Retinal pigment epithelial cell (primary cell): ENCODE measurements at regions not wholly inside any gene's neighbourhood (a gene's known extent, or its start where the extent isn't known, plus 50 kb on each side); places are given as distances from the start of the nearest gene placed in this dataset.

Experiments used
- DNase-seq: peaks from one replicate; pipeline ENCODE4 v3.0.0-alpha.2; 2010; ENCODE audit warnings: low read depth
- H3K4me3 ChIP-seq: 2 replicates; pipeline ENCODE4 v1.5.1; 2011; ENCODE audit warnings: mild to moderate bottlenecking, low read length, control low read depth, moderate library complexity
- TF ChIP-seq, protein P1 (sequence below): conservative IDR thresholded peaks from 2 replicates; pipeline ENCODE4 v1.5.1; 2011; ENCODE audit warnings: low read depth, low read length, control low read depth, inconsistent platforms

DNA sequence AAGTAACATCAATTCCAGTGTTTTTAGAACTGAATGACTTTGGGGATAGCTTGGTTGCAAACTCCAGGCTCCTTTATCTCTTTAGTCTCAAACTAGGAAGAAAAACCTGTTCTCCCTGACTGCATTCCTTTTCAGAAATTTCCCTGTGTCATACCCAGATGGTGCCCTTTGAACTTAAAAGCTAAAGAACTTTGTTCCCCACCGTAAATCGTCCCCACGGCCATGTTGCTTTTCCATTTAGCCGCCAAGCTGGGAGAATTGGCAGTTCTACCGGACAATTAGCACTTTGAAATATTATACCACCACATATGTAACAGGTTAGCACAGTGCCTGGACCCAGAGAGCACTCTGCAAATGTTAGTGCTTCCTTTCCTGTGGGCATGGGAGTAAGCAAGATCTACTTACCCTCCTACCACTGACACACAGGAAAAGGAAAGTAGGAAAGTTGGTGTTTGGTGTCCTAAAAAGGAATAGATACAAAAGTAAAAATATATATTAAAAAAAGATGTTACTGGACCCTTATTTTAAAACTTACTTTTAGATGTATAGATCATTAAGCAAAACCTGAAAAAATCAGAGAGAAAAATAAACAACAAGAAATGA lies 191.9 kb upstream of the MIR17HG start:
- no peak for DNase-seq
- no peak overlapping the region for H3K4me3 ChIP-seq
- TF ChIP-seq, protein P1, sequence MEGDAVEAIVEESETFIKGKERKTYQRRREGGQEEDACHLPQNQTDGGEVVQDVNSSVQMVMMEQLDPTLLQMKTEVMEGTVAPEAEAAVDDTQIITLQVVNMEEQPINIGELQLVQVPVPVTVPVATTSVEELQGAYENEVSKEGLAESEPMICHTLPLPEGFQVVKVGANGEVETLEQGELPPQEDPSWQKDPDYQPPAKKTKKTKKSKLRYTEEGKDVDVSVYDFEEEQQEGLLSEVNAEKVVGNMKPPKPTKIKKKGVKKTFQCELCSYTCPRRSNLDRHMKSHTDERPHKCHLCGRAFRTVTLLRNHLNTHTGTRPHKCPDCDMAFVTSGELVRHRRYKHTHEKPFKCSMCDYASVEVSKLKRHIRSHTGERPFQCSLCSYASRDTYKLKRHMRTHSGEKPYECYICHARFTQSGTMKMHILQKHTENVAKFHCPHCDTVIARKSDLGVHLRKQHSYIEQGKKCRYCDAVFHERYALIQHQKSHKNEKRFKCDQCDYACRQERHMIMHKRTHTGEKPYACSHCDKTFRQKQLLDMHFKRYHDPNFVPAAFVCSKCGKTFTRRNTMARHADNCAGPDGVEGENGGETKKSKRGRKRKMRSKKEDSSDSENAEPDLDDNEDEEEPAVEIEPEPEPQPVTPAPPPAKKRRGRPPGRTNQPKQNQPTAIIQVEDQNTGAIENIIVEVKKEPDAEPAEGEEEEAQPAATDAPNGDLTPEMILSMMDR: no peak

DNA sequence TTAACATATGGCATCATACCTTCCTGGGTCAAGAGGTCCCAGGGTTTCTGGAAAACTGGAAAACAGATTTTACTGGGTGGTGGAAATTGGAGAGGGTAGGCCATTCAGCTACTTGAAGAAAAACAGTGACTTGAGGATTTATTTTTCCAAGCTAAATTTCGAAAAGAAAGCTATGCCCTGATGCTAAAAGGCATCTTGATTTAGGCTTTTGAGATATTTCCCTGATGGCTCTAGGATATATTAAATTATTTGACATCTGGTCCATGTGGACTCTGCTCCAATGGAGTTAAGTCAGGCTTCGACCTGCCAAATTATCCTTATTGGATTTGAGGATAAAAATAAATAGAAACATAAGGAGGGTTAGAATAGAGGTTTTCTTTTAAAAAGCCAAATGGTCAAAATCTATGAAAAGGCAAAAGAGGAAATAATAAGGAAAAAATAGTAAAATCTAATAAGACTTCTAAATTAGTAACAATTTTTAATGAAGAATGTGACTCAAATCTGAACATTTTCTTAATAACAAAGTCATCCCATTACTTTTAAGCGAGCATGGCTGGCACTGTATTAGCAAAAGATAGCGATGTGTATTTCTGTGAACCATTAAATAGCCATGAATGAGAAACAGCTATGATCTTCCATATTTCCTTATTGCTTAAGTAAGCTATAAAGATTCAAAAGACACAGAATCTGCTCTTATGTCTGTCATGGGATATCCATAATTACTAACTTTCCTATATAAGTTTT lies 190.0 kb upstream of the MIR17HG start:
- DNase-seq: no peak
- H3K4me3 ChIP-seq: no peak overlapping the region
- TF ChIP-seq, protein P1: no peak

DNA sequence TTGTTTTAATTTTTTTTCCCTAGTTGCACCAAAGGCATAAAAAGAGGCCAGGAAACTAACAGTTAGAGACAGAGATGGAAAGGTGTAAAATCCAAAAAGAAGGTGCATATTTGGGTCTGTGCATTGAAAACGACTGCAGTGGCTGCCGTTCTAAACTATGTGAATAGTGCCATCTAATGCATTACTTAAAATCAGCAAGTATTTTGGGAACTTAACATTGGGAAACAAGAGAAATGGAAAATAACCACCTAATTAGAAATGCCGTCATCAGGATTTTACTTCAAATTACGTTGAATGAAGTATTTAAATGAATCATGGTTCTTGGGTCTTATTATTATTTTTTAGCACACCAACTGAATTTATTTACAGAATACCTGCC lies 189.5 kb upstream of the MIR17HG start:
- DNase-seq: no peak
- no peak overlapping the region for H3K4me3 ChIP-seq
- TF ChIP-seq, protein P1: no peak

DNA sequence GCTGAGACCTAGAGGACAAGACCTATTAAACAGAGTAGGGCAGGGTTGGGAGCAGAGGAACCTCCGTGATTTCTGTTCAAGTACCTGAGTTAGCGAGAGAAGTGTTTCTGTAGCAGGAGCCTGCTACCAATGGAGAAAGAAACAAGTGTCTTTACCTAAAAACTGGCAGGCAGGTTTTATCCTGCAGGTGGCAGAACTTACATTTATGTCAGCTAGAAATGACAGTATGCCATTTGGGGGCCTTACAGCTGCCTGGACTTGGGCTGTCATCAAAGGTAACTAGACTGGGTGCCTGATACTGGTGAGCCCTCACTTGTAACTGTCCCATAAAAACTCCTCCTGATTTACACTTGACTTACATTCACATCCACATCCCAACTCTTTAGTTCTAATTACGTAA lies 185.3 kb upstream of the MIR17HG start:
- TF ChIP-seq, protein P1: peak; percentile 32
- no peak for DNase-seq
- no peak overlapping the region for H3K4me3 ChIP-seq

DNA sequence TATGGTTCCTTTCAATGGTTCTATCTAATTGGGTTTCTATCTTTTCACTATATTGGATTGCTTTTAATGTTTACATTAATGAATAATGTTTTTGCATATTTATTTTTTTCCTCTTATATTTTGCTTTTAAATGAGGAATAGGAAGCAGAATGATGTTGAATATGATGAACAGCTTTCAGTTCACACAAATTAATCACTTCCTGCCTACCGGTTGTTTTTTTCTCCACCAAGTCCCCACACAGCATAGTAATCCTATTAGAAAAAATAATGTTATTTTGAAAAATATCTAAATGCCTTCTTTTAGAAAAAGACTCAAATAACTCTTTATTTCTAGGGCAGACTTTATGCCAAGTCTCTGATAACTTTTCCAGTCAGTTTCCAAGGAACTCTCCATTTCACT lies 184.9 kb upstream of the MIR17HG start:
- TF ChIP-seq, protein P1: no peak
- DNase-seq: no peak
- H3K4me3 ChIP-seq: no peak overlapping the region

DNA sequence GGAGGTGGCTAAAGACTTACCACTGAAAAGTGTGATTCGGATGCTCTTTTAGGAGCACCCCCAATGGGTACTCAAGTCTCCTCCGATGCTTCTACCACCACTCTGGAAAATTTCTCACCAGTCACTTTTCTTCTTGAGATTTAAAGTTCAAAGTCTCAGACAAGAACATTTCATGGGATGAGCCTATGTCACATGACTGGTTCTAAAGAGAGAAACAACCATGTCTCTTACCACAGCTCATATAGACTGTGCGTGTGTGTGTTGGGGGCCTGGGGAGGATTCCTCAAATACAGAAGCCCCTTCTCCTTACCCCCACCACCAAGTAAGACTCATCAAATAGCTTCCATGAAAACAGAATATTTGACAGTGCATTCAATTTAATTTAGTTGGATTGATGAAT lies 181.7 kb upstream of the MIR17HG start:
- no peak for DNase-seq
- TF ChIP-seq, protein P1: no peak
- H3K4me3 ChIP-seq: no peak overlapping the region
